Esophagus muscularis mucosa (tissue), 4 donors: ENCODE measurements at regions not wholly inside any gene's neighbourhood (a gene's known extent, or its start where the extent isn't known, plus 50 kb on each side); places are given as distances from the start of the nearest gene placed in this dataset.

ENCODE experiments used
- DNase-seq: peaks from one replicate; pipeline ENCODE4 v3.0.0-alpha.2; 2017; ENCODE audit errors: extremely low spot score
- H3K27ac ChIP-seq, 4 donors: fragments of 200-600 bp; sonication (generic); replicated peaks in 1 of 4; 1 replicate in 3 of 4; 2 replicates in 1 of 4; pipeline ENCODE4 v1.5.1; 2016 to 2019; ENCODE audit warnings: mild to moderate bottlenecking in 1 of 4
- H3K27me3 ChIP-seq, 4 donors: fragments of 200-600 bp; sonication (generic); one replicate each; pipeline versions ENCODE4 v1.5.1 to v1.6.0; 2016 to 2019
- H3K36me3 ChIP-seq, 4 donors: fragments of 200-600 bp; sonication (generic); one replicate each; pipeline ENCODE4 v1.5.1; 2016 to 2019
- H3K4me1 ChIP-seq, 4 donors: fragments of 200-600 bp; sonication (generic); one replicate each; pipeline ENCODE4 v1.5.1; 2016 to 2019
- H3K4me3 ChIP-seq, 4 donors: fragments of 200-600 bp; sonication (generic); 1 replicate in 2 of 4; 2 replicates in 2 of 4; pipeline ENCODE4 v1.5.1; 2016 to 2019; ENCODE audit warnings: mild to moderate bottlenecking in 4 of 4, moderate library complexity in 1 of 4
- H3K9me3 ChIP-seq, 4 donors: fragments of 200-600 bp; sonication (generic); 1 replicate in 3 of 4; 2 replicates in 1 of 4; pipeline ENCODE4 v1.5.1; 2016 to 2019
- EP300 ChIP-seq: sonication (generic); formaldehyde crosslinking; IDR thresholded peaks from one replicate; pipeline ENCODE4 v1.6.1; 2017; ENCODE audit warnings: antibody characterized with exemption
- POLR2A ChIP-seq: fragments of 450-650 bp; IDR thresholded peaks from one replicate; pipeline ENCODE4 v1.6.1; 2017; ENCODE audit warnings: antibody characterized with exemption, moderate library complexity, mild to moderate bottlenecking, low read depth
- POLR2AphosphoS5 ChIP-seq, 2 donors: sonication (generic); formaldehyde crosslinking; IDR thresholded peaks; one replicate each; pipeline ENCODE4 v1.6.1; 2017; ENCODE audit warnings: antibody characterized with exemption in 2 of 2
- WGBS: methylation state at CpG from one replicate; pipeline ENCODE4 v1.1.5; 2018; 5-methylcytosine and 5-hydroxymethylcytosine counted together
- intact Hi-C: fragments of 100-400 bp; cut with DNase I; formaldehyde crosslinking; loops from one replicate; pipeline ENCODE4 v1.15.1; 2023
- TF ChIP-seq, protein P1 (sequence below), 3 experiments: fragments of 200-600 bp in 2 of 3; fragments of 450-650 bp in 1 of 3; sonication (generic) in 2 of 3; IDR thresholded peaks; one replicate each; pipeline ENCODE4 v1.5.1; 2017 to 2019; ENCODE audit warnings: antibody characterized with exemption in 3 of 3, mild to moderate bottlenecking in 2 of 3, moderate library complexity in 1 of 3

DNA sequence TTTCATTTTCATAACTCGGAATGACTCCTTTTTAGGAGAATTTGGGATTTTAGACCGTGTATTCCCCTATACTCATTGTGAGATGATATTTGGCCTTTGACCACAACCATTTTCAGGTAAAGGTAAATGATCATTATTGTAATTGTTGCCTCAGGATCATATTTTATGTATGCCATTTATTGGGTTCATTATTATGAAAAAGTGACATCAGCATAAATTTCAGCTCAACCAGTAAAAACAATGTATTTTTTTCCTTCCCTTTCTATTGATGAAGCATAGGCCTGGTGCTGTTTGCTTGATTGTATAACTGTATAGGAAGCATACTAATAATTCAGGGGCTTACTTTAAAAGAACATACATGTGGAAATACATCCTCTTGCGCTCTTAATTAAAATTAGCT, 832.9 kb upstream of the FANCL start:
- intact Hi-C loops = no loop called here
- Histone ChIP-seq H3K27ac (no peak overlapping the region), H3K9me3 (peaks cover 0 to 4% (median 0%) of the 10 kb centered on the region in 4 donors), H3K4me1 (no peaks in the 10 kb centered on the region), H3K36me3 (no peaks in the 10 kb centered on the region), H3K27me3 (no peaks in the 10 kb centered on the region), H3K4me3 (no peak overlapping the region)
- WGBS = 90% methylated on average over 3 of the region's 3 CpGs
- DNase-seq = no peak
- TF ChIP-seq, protein P1, sequence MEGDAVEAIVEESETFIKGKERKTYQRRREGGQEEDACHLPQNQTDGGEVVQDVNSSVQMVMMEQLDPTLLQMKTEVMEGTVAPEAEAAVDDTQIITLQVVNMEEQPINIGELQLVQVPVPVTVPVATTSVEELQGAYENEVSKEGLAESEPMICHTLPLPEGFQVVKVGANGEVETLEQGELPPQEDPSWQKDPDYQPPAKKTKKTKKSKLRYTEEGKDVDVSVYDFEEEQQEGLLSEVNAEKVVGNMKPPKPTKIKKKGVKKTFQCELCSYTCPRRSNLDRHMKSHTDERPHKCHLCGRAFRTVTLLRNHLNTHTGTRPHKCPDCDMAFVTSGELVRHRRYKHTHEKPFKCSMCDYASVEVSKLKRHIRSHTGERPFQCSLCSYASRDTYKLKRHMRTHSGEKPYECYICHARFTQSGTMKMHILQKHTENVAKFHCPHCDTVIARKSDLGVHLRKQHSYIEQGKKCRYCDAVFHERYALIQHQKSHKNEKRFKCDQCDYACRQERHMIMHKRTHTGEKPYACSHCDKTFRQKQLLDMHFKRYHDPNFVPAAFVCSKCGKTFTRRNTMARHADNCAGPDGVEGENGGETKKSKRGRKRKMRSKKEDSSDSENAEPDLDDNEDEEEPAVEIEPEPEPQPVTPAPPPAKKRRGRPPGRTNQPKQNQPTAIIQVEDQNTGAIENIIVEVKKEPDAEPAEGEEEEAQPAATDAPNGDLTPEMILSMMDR (IDR thresholded peaks at IDR 0.05) = no peak
- TF ChIP-seq POLR2A = no peak
- no peak for TF ChIP-seq EP300
- no peak for TF ChIP-seq POLR2AphosphoS5 (IDR thresholded peaks at IDR 0.05)

DNA sequence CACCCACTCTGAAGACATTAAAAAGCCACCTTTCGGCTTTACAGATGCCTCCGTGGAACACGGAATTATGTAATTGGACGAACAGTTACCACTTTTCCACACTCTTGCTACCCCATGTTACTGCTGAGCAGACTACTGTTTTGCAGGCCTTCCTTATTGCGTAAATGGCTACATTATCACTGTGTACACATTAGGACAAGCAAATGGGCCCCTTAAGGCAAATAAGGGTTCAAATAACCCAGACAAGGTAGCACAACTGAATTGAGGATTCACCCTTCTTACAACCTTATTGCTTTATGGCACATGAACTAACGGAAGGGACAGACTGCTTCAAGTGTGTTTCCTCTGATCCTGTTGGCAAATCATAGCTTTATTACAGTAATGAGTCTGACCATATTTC, 832.2 kb upstream of the FANCL start:
- H3K4me3 ChIP-seq = no peak overlapping the region
- TF ChIP-seq, protein P1 (IDR thresholded peaks at IDR 0.05) = no peak
- TF ChIP-seq POLR2AphosphoS5 (IDR thresholded peaks at IDR 0.05) (no peak), POLR2A (no peak), EP300 (no peak)
- WGBS = 86% methylated on average over 6 of the region's 6 CpGs
- H3K4me1 ChIP-seq = no peaks in the 10 kb centered on the region
- H3K27ac ChIP-seq = no peak overlapping the region
- intact Hi-C loops = no loop called here
- no peak for DNase-seq
- H3K9me3 ChIP-seq = peaks cover 0 to 4% (median 0%) of the 10 kb centered on the region in 4 donors
- no peaks in the 10 kb centered on the region for H3K36me3 ChIP-seq
- no peaks in the 10 kb centered on the region for H3K27me3 ChIP-seq

DNA sequence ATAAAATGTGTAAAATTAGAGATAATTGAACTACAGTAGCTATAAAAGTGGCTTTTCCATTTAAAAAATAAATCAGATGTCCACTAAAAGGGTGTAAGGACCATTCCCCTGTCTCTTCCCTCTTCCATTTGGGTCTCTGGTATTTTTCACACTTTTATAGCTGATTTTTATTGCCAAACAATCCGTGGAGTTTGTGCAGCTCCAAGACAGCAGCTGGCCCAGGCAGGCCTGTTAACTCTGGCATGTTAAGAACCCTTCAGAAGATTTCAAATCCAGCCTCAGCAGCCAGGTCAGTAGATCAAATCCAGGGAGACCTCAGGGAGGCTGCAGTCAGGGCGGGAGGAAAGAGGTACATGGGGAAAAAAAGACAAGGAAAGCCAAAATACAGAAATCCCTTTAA, 827.1 kb upstream of the FANCL start:
- intact Hi-C loops = no loop called here
- Histone ChIP-seq H3K36me3 (no peaks in the 10 kb centered on the region), H3K4me3 (no peak overlapping the region), H3K27me3 (no peaks in the 10 kb centered on the region), H3K9me3 (peaks cover 0 to 7% (median 0%) of the 10 kb centered on the region in 4 donors), H3K4me1 (no peaks in the 10 kb centered on the region), H3K27ac (no peak overlapping the region)
- no peak for TF ChIP-seq POLR2A
- no peak for TF ChIP-seq POLR2AphosphoS5 (IDR thresholded peaks at IDR 0.05)
- TF ChIP-seq EP300 = no peak
- TF ChIP-seq, protein P1 (IDR thresholded peaks at IDR 0.05) = no peak
- 10% methylated on average over 2 of the region's 2 CpGs for WGBS
- DNase-seq = no peak

DNA sequence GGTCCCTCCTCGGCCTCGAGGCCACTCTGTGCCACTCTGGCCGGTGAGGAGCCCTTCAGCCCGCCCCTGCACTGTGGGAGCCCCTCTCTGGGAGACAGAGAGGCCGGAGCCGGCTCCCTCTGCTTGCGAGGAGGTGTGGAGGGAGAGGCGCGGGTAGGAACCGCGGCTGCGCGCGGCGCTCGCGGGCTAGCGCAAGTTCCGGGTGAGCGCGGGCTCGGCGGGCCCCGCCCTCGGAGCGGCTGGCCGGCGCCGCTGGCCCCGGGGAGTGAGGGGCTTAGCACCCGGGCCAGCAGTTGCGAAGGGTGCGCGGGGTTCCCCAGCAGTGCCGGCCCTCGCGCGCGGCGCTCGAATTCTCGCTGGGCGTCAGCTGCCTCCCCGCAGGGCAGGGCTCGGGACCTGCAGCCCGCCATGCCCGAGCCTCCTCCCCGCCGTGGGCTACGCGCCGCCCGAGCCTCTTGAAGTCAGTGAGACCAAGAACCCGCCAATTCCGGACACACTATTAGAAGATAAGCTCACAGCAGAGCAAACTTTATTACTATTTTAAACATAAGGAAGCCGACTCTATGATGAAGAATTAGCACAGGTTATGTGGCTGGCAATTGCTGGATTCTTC, 825.8 kb upstream of the FANCL start:
- 95% methylated on average over 56 of the region's 56 CpGs for WGBS
- Histone ChIP-seq H3K27ac (no peak overlapping the region), H3K4me3 (no peak overlapping the region), H3K9me3 (peaks cover 0 to 7% (median 0%) of the 10 kb centered on the region in 4 donors), H3K27me3 (no peaks in the 10 kb centered on the region), H3K4me1 (no peaks in the 10 kb centered on the region), H3K36me3 (no peaks in the 10 kb centered on the region)
- intact Hi-C loops = no loop called here
- TF ChIP-seq POLR2AphosphoS5 (IDR thresholded peaks at IDR 0.05) (no peak), POLR2A (no peak), EP300 (no peak)
- TF ChIP-seq, protein P1 (IDR thresholded peaks at IDR 0.05) = no peak
- DNase-seq = no peak
